ENCODE measurements at regions not wholly inside any gene's neighbourhood (a gene's known extent, or its start where the extent isn't known, plus 50 kb on each side); places are given as distances from the start of the nearest gene placed in this dataset.

GRCh38 chr6:39992861-39993622 is 58.8 kb upstream of the MOCS1 start:
- TF ChIP-seq CTCF (optimal IDR thresholded peaks at IDR 0.05 in 1 of 3, IDR thresholded peaks at IDR 0.05 in 1 of 3, conservative IDR thresholded peaks at IDR 0.05 in 1 of 3; ENCODE audit: extremely low read depth in 1 of 3, insufficient read depth in 2 of 3, low read length in 3 of 3) (no peak), EZH2 (IDR thresholded peaks at IDR 0.05; ENCODE audit: low read length) (no peak)

Measured in keratinocyte (primary cell).